ENCODE measurements at regions not wholly inside any gene's neighbourhood (a gene's known extent, or its start where the extent isn't known, plus 50 kb on each side); places are given as distances from the start of the nearest gene placed in this dataset.

DNA sequence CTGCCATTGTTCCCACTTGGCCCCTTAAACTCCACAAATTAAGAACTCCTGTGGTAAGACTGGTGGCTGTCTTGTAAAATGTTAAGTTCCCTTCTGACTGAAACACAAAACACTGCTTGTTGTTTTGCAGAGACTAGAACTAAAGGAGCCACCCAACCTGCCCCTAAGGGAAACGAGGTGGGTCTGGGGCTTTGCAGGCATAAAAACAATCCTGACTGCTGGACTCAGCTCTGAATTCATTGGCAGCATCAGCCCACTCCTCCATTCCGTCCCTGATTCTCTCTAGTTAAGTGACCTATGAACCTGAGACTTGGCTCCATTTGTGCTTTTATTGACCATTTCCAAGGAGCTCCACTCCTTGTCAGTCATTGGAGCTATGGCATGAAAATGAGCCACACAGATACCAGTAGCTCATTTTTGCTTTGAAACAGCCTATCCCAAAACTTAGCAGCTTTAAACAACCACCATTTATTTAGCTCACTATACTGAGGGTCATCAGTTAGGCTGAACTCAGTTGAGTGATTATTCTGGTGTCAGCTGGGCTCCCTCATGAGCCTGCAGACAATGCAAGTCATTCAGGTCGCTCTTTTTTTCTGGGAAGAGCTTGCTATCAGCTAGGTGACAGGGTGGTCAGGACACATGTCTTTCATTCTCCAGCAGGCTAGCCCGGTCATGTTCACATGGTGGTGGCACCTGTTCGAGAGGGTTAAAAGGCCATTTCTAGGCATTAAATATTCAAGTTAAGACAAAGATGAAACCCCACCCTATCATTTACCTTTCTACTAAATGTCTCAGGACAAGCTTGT lies 175.1 kb upstream of the CTNNB1 start:
- H3K4me1 Mint-ChIP-seq = no peaks in the 10 kb centered on the region
- H3K27ac Mint-ChIP-seq = no peak overlapping the region
- POLR2A ChIA-PET = no interaction called here
- no peak overlapping the region for H3K4me3 Mint-ChIP-seq
- peaks cover 0 to 2% (median 0%) of the 10 kb centered on the region in 3 donors for H3K36me3 Mint-ChIP-seq
- peaks cover 0 to 20% (median 0%) of the 10 kb centered on the region in 5 donors for H3K27me3 Mint-ChIP-seq
- ATAC-seq = no peak
- DNase-seq = no peak
- no peaks in the 10 kb centered on the region for H3K9me3 Mint-ChIP-seq

DNA sequence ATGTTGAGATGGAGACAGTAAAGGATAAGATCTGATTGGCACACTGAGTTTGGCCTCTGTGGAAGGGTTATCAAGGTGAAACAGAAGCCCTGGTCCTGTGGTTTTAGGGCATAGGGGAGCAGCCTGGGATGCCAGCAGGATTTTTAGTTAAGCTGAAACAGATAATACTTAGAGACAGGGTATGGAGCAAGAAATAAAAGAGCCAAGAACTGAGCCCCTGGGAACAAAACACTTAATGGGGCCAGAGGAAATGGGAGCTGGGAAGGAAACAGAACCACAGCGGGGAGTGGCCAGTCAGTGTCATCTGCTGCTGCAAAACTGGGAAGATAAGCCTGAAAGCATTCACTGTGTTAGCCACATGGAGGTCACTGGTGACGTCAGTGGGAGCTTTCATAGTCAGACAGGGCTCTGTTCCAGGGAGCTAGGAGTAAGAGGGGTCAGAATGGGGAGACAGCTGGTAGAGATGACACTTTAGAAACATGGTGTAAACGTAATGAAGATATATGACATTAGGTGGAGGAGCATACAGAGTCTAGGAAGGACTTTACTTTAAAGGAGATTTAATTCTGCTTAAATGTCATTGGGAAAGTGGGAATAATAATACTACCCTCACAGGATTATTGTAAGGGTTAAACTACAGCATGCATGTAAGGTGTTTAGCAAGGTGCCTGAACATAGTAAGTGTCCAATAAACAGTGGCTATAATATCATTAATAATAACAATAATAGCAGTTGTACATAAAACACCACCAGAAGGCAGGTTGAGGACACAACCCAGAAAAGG lies 172.7 kb upstream of the CTNNB1 start:
- Mint-ChIP-seq H3K27ac (no peak overlapping the region), H3K27me3 (peaks cover 0 to 13% (median 0%) of the 10 kb centered on the region in 5 donors)

DNA sequence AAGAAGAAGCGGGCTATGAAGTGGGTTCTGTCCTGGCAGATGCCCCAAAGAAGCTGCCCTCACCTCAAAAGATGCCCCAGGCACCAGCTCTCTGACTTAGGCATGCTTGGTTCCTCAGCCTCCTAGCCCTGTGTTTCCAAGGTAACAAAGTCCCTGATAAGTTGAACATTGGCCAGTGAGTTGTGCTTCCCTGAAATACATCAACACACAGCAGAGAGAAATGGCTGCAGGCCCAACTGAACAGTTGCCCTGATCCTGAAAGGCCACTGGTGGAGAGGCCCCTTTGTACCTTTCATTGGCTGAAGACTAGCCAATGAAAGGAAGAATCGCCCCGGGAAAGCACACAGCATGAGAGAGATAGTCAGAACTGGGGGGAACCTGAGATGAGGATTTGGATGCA lies 169.9 kb upstream of the CTNNB1 start:
- Mint-ChIP-seq H3K4me3 (no peak overlapping the region), H3K27ac (no peak overlapping the region), H3K4me1 (no peaks in the 10 kb centered on the region), H3K36me3 (no peaks in the 10 kb centered on the region), H3K27me3 (peaks cover 0 to 11% (median 2%) of the 10 kb centered on the region in 5 donors), H3K9me3 (no peaks in the 10 kb centered on the region)
- DNase-seq = no peak
- ATAC-seq = no peak
- POLR2A ChIA-PET = no interaction called here

More for the DNA sequence above, 172.7 kb upstream of the CTNNB1 start:
- Mint-ChIP-seq H3K36me3 (peaks cover 0 to 2% (median 0%) of the 10 kb centered on the region in 3 donors), H3K9me3 (no peaks in the 10 kb centered on the region), H3K4me3 (no peak overlapping the region), H3K4me1 (no peaks in the 10 kb centered on the region)
- POLR2A ChIA-PET = no interaction called here
- no peak for ATAC-seq
- no peak for DNase-seq

DNA sequence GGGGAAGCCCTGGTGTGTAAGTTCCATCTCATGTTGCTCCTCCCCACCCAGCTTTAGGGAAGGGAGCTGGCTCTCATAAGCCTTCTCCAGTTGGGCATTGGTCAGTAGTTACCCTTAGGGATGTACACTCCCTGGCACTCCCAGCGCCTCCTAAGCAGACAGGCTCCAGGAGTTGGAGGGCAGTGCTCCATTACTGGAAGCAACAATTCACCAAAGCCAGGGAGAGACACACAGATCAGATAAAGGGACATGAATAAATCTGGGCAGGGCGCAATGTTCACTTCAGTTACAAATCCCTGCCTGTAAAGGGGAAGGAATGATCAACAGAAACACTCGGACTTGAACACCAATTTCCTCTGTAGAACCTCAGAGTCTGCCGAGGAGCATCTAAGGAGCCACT lies 169.1 kb upstream of the CTNNB1 start:
- H3K36me3 Mint-ChIP-seq = no peaks in the 10 kb centered on the region
- no peak overlapping the region for H3K4me3 Mint-ChIP-seq
- no peak for ATAC-seq
- peaks cover 0 to 11% (median 2%) of the 10 kb centered on the region in 5 donors for H3K27me3 Mint-ChIP-seq
- H3K4me1 Mint-ChIP-seq = no peaks in the 10 kb centered on the region
- POLR2A ChIA-PET = no interaction called here
- H3K9me3 Mint-ChIP-seq = no peaks in the 10 kb centered on the region
- no peak overlapping the region for H3K27ac Mint-ChIP-seq
- DNase-seq = no peak

- Mint-ChIP-seq H3K4me1 (no peaks in the 10 kb centered on the region), H3K9me3 (no peaks in the 10 kb centered on the region), H3K27me3 (peaks cover 0 to 11% (median 4%) of the 10 kb centered on the region in 5 donors), H3K27ac (no peak overlapping the region), H3K4me3 (no peak overlapping the region), H3K36me3 (no peaks in the 10 kb centered on the region)
- POLR2A ChIA-PET = no interaction called here
- DNase-seq = no peak
- no peak for ATAC-seq
Observed at GRCh38 chr3:41031401-41031800, 167.9 kb upstream of the CTNNB1 start.

- Mint-ChIP-seq H3K4me3 (no peak overlapping the region), H3K27ac (no peak overlapping the region), H3K27me3 (peaks cover 5 to 19% (median 6%) of the 10 kb centered on the region in 5 donors), H3K4me1 (no peaks in the 10 kb centered on the region), H3K36me3 (no peaks in the 10 kb centered on the region), H3K9me3 (no peaks in the 10 kb centered on the region)
- ATAC-seq (no peak), DNase-seq (no peak)
- POLR2A ChIA-PET = no interaction called here
Observed at GRCh38 chr3:41033956-41034519, 165.3 kb upstream of the CTNNB1 start.

DNA sequence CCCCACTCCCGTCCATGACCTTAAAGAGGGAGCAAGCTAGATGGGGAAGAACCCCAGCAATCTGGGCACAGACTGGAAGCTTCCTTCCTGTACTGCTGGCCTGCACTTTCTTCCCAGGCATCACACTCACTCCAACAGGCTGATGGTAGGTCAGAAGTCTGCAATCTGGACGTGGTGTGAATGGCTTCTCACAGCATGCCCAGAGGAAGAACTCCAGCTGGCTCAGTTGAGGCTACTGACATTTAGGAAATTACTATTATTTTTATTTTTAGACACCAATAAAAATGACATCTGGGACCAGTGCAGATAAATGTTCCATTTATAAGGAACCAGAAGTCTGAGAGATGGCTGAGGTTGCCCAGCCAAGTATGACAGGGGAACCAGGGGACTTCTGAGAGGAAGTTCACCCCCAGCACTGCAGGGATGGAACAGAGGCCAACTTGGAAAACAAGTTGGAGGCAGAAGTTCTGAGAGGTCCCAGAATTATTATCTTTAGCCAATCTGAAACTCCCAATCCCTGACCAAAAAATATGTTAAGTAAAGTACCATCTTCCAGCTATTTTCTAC lies 163.8 kb upstream of the CTNNB1 start:
- POLR2A ChIA-PET = no interaction called here
- Mint-ChIP-seq H3K9me3 (no peaks in the 10 kb centered on the region), H3K4me3 (no peak overlapping the region), H3K36me3 (no peaks in the 10 kb centered on the region), H3K4me1 (no peaks in the 10 kb centered on the region), H3K27me3 (peaks cover 2 to 19% (median 5%) of the 10 kb centered on the region in 5 donors), H3K27ac (no peak overlapping the region)
- DNase-seq = no peak
- ATAC-seq = no peak

- H3K36me3 Mint-ChIP-seq = no peaks in the 10 kb centered on the region
- H3K4me1 Mint-ChIP-seq = no peaks in the 10 kb centered on the region
- H3K9me3 Mint-ChIP-seq = no peaks in the 10 kb centered on the region
- DNase-seq (no peak), ATAC-seq (no peak)
- H3K4me3 Mint-ChIP-seq = no peak overlapping the region
- POLR2A ChIA-PET = no interaction called here
- H3K27me3 Mint-ChIP-seq = peaks cover 5 to 19% (median 9%) of the 10 kb centered on the region in 5 donors
- H3K27ac Mint-ChIP-seq = no peak overlapping the region
Observed at GRCh38 chr3:41037651-41038334, 161.5 kb upstream of the CTNNB1 start.

DNA sequence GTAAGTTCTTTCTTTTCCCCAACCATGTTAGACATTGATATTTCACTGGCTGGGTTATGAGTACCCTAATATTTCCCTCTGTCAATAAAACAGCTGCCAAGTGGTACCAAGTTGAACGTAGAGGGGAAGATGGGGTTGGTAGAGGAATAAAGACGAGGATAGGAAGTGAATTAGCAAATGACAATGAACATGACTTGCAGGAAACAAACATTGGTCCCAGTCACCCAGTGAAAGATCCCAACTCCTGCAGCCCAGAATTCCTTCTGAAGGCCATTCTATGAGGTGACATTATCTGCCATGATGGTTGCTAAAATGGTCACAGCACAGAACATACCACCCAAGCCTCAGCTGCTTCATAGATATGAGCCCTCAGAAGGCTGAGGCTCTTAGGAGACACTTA lies 159.0 kb upstream of the CTNNB1 start:
- ATAC-seq (no peak), DNase-seq (no peak)
- Mint-ChIP-seq H3K4me3 (no peak overlapping the region), H3K4me1 (no peaks in the 10 kb centered on the region), H3K9me3 (no peaks in the 10 kb centered on the region), H3K27me3 (peaks cover 3 to 19% (median 9%) of the 10 kb centered on the region in 5 donors), H3K36me3 (no peaks in the 10 kb centered on the region), H3K27ac (no peak overlapping the region)
- POLR2A ChIA-PET = no interaction called here

GRCh38 chr3:41041462-41041861 lies 157.8 kb upstream of the CTNNB1 start:
- Mint-ChIP-seq H3K9me3 (no peaks in the 10 kb centered on the region), H3K27ac (no peak overlapping the region), H3K4me1 (no peaks in the 10 kb centered on the region), H3K4me3 (no peak overlapping the region), H3K36me3 (no peaks in the 10 kb centered on the region), H3K27me3 (peaks cover 3 to 19% (median 7%) of the 10 kb centered on the region in 5 donors)
- DNase-seq (no peak), ATAC-seq (no peak)
- POLR2A ChIA-PET = interaction anchor here (0.7 to 1.0 kb wide), 2 partner anchors 9 to 303 kb away, joined by 3 to 4 read pairs; no protein-coding TSS in a partner anchor

DNA sequence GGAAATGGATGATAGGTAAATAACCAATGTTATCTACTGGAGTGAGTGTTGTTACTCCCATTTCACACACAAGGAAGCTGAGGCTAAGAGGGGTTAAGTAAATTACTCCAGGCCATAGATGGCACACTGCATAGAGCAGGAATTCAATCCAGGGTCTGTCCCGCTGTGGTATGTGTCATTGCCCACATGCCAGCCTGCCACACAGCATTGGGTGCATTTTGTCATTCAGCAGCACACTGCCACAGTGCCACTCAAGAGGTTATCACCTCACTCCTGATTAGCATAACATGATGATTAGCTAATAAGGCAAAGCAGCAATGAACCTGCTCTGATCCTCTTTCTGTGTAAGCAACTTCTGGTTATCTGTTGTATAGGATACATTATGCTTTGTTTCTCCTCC lies 157.4 kb upstream of the CTNNB1 start:
- Mint-ChIP-seq H3K9me3 (no peaks in the 10 kb centered on the region), H3K27ac (no peak overlapping the region), H3K27me3 (peaks cover 3 to 18% (median 7%) of the 10 kb centered on the region in 5 donors), H3K36me3 (no peaks in the 10 kb centered on the region), H3K4me1 (no peaks in the 10 kb centered on the region), H3K4me3 (no peak overlapping the region)
- DNase-seq (no peak), ATAC-seq (no peak)
- POLR2A ChIA-PET = interaction anchor here (1.0 kb wide), 1 partner anchor 9 kb away, joined by 4 read pairs; no protein-coding TSS in a partner anchor

DNA sequence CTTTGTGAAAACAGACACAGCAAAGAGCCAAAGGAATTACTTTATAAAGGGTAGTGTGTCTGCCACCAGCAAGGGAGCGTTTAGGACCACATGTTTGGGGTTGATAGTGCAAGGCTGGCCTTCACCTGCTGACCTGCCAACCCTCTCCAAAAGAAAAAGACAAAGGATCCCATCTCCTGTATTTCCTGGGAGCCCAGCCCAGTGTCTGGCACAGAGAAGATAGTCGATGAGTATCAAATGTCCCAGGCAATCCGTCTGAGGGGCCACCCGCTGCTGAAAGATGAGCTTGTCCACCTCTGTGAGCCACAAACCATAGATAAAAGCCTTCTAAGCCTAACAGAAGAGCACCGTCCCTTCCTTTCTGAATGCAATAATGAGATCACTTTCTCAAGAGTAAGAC lies 154.8 kb upstream of the CTNNB1 start:
- Mint-ChIP-seq H3K4me1 (no peaks in the 10 kb centered on the region), H3K36me3 (no peaks in the 10 kb centered on the region), H3K27ac (no peak overlapping the region), H3K4me3 (no peak overlapping the region), H3K27me3 (peaks cover 0 to 7% (median 7%) of the 10 kb centered on the region in 5 donors), H3K9me3 (peaks cover 0 to 5% (median 0%) of the 10 kb centered on the region in 9 donors)
- ATAC-seq = no peak
- no peak for DNase-seq
- POLR2A ChIA-PET = no interaction called here
